Tibial nerve (tissue), 4 donors: ENCODE measurements at regions not wholly inside any gene's neighbourhood (a gene's known extent, or its start where the extent isn't known, plus 50 kb on each side); places are given as distances from the start of the nearest gene placed in this dataset.

Source experiments
- DNase-seq, 2 donors: peaks; one replicate each; pipeline ENCODE4 v3.0.0-alpha.2; 2019; ENCODE audit warnings: low spot score in 2 of 2
- H3K27ac ChIP-seq, 4 donors: fragments of 200-600 bp; sonication (generic) in 3 of 4; one replicate each; pipeline ENCODE4 v1.5.1; 2017 to 2019; ENCODE audit warnings: mild to moderate bottlenecking in 1 of 4
- H3K27me3 ChIP-seq, 2 donors: fragments of 200-600 bp; sonication (generic) in 1 of 2; one replicate each; pipeline versions ENCODE4 v1.5.1 to v1.6.0; 2017 to 2019
- H3K36me3 ChIP-seq, 3 donors: fragments of 200-600 bp; sonication (generic); one replicate each; pipeline ENCODE4 v1.5.1; 2018 to 2019
- H3K4me1 ChIP-seq, 4 donors: fragments of 200-600 bp; sonication (generic) in 3 of 4; one replicate each; pipeline ENCODE4 v1.5.1; 2017 to 2019
- H3K4me3 ChIP-seq, 4 donors: fragments of 200-600 bp; sonication (generic) in 3 of 4; one replicate each; pipeline ENCODE4 v1.5.1; 2017 to 2019; ENCODE audit warnings: mild to moderate bottlenecking in 1 of 4, moderate library complexity in 1 of 4
- H3K9me3 ChIP-seq, 4 donors: fragments of 200-600 bp; sonication (generic) in 3 of 4; one replicate each; pipeline ENCODE4 v1.5.1; 2017 to 2019
- CTCF ChIP-seq, 5 experiments: fragments of 200-600 bp in 3 of 5; fragments of 450-650 bp in 2 of 5; sonication (generic) in 3 of 5; IDR thresholded peaks; one replicate each; pipeline ENCODE4 v1.5.1; 2016 to 2019; ENCODE audit warnings: antibody characterized with exemption in 5 of 5, mild to moderate bottlenecking in 3 of 5, moderate library complexity in 2 of 5
- EP300 ChIP-seq, 2 donors: sonication (generic); formaldehyde crosslinking; IDR thresholded peaks; one replicate each; pipeline ENCODE4 v1.6.1; 2017; ENCODE audit warnings: antibody characterized with exemption in 2 of 2, mild to moderate bottlenecking in 1 of 2
- POLR2A ChIP-seq, 2 donors: fragments of 450-650 bp; IDR thresholded peaks; one replicate each; pipeline ENCODE4 v1.6.1; 2017; ENCODE audit warnings: antibody characterized with exemption in 2 of 2, mild to moderate bottlenecking in 2 of 2, moderate library complexity in 2 of 2
- WGBS, 2 donors: methylation state at CpG; one replicate each; pipeline ENCODE4 v1.1.5; 2018; 5-methylcytosine and 5-hydroxymethylcytosine counted together

- 70 to 72% methylated on average over 6 of the region's 6 CpGs for WGBS, 2 donors
- Histone ChIP-seq H3K4me1 (no peaks in the 10 kb centered on the region), H3K9me3 (no peaks in the 10 kb centered on the region), H3K4me3 (no peak overlapping the region), H3K27ac (no peak overlapping the region), H3K36me3 (no peaks in the 10 kb centered on the region), H3K27me3 (no peaks in the 10 kb centered on the region)
- TF ChIP-seq CTCF (IDR thresholded peaks at IDR 0.05): no peak
- no peak for TF ChIP-seq EP300 (IDR thresholded peaks at IDR 0.05)
- TF ChIP-seq POLR2A (IDR thresholded peaks at IDR 0.05): no peak
- DNase-seq: no peak
Observed at GRCh38 chr4:23368081-23368697, 521.7 kb downstream of the PPARGC1A start.

GRCh38 chr4:23366557-23366906 is 523.3 kb downstream of the PPARGC1A start:
- no peak for TF ChIP-seq POLR2A (IDR thresholded peaks at IDR 0.05)
- TF ChIP-seq CTCF (IDR thresholded peaks at IDR 0.05): no peak
- TF ChIP-seq EP300 (IDR thresholded peaks at IDR 0.05): no peak
- H3K27ac ChIP-seq: no peak overlapping the region
- no peaks in the 10 kb centered on the region for H3K27me3 ChIP-seq
- no peaks in the 10 kb centered on the region for H3K4me1 ChIP-seq
- no peak for DNase-seq
- no peaks in the 10 kb centered on the region for H3K36me3 ChIP-seq
- no peak overlapping the region for H3K4me3 ChIP-seq
- no peaks in the 10 kb centered on the region for H3K9me3 ChIP-seq
- 81 to 91% methylated on average over 1 of the region's 1 CpG for WGBS, 2 donors

- Histone ChIP-seq H3K36me3 (no peaks in the 10 kb centered on the region), H3K27me3 (no peaks in the 10 kb centered on the region), H3K9me3 (no peaks in the 10 kb centered on the region), H3K4me3 (no peak overlapping the region), H3K4me1 (no peaks in the 10 kb centered on the region), H3K27ac (no peak overlapping the region)
- 73 to 74% methylated on average over 2 of the region's 2 CpGs for WGBS, 2 donors
- TF ChIP-seq EP300 (IDR thresholded peaks at IDR 0.05) (no peak), POLR2A (IDR thresholded peaks at IDR 0.05) (no peak), CTCF (IDR thresholded peaks at IDR 0.05) (no peak)
- no peak for DNase-seq
Observed at GRCh38 chr4:23365871-23366556, 523.8 kb downstream of the PPARGC1A start.

- H3K4me1 ChIP-seq: no peaks in the 10 kb centered on the region
- no peaks in the 10 kb centered on the region for H3K27me3 ChIP-seq
- no peak overlapping the region for H3K27ac ChIP-seq
- no peaks in the 10 kb centered on the region for H3K36me3 ChIP-seq
- WGBS, 2 donors: 39 to 43% methylated on average over 2 of the region's 2 CpGs
- TF ChIP-seq POLR2A (IDR thresholded peaks at IDR 0.05) (no peak), EP300 (IDR thresholded peaks at IDR 0.05) (no peak)
- no peak for DNase-seq
- no peak overlapping the region for H3K4me3 ChIP-seq
- no peaks in the 10 kb centered on the region for H3K9me3 ChIP-seq
Observed at GRCh38 chr4:23365086-23365485, 524.8 kb downstream of the PPARGC1A start.

GRCh38 chr4:23364167-23364566 is 525.7 kb downstream of the PPARGC1A start:
- Histone ChIP-seq H3K36me3 (no peaks in the 10 kb centered on the region), H3K4me1 (no peaks in the 10 kb centered on the region), H3K9me3 (no peaks in the 10 kb centered on the region), H3K4me3 (no peak overlapping the region), H3K27ac (no peak overlapping the region), H3K27me3 (no peaks in the 10 kb centered on the region)
- WGBS, 2 donors: 92 to 96% methylated on average over 4 of the region's 4 CpGs
- DNase-seq: no peak
- no peak for TF ChIP-seq POLR2A (IDR thresholded peaks at IDR 0.05)
- TF ChIP-seq CTCF (IDR thresholded peaks at IDR 0.05): no peak
- TF ChIP-seq EP300 (IDR thresholded peaks at IDR 0.05): no peak
